Prostate gland (tissue), 2 donors: ENCODE measurements at regions not wholly inside any gene's neighbourhood (a gene's known extent, or its start where the extent isn't known, plus 50 kb on each side); places are given as distances from the start of the nearest gene placed in this dataset.

ENCODE experiments used
- CTCF ChIP-seq, 4 experiments: fragments of 200-600 bp in 2 of 4; fragments of 450-650 bp in 2 of 4; sonication (generic) in 2 of 4; IDR thresholded peaks; 1 replicate in 3 of 4; 2 replicates in 1 of 4; pipeline ENCODE4 v1.5.1; 2016 to 2019; ENCODE audit warnings: antibody characterized with exemption in 4 of 4, mild to moderate bottlenecking in 2 of 4, moderate library complexity in 2 of 4
- POLR2A ChIP-seq: fragments of 450-650 bp; IDR thresholded peaks from one replicate; pipeline ENCODE4 v1.6.1; 2016; ENCODE audit warnings: antibody characterized with exemption, mild to moderate bottlenecking
- POLR2AphosphoS5 ChIP-seq: sonication (generic); formaldehyde crosslinking; IDR thresholded peaks from one replicate; pipeline ENCODE4 v1.6.1; 2017; ENCODE audit warnings: antibody characterized with exemption

- TF ChIP-seq CTCF (IDR thresholded peaks at IDR 0.05) (no peak), POLR2A (no peak), POLR2AphosphoS5 (no peak)
Measured at GRCh38 chr4:177791188-177791587, 349.0 kb upstream of the AGA start.
